ENCODE measurements at regions not wholly inside any gene's neighbourhood (a gene's known extent, or its start where the extent isn't known, plus 50 kb on each side); places are given as distances from the start of the nearest gene placed in this dataset.

DNA sequence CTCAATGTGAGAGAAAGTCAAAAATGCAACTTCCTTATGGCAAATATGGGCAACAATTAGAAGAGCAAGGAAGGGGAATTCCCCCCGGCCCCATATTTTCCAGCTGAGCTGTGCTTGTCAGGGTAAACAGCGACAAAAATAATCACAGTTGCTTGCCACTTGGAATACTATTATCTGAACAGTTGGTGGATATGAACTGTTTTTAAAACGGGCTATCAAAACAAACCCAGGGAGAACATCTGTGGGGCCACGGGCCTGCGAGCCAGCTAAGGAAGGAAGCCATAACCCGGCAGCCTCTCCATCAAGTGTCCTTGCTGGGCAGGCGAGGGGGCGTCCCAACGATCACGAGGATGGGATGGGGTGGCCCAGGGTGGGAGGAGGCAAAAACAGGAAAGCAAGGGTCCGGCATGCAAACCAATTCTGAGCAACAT, 228.4 kb downstream of the ARHGAP12 start:
- Histone ChIP-seq H3K4me1 (replicated peaks) (no peaks in the 10 kb centered on the region), H3K27ac (peak overlapping the region; percentile 10 to 43), H3K9me3 (no peaks in the 10 kb centered on the region), H3K27me3 (replicated peaks; ENCODE audit: insufficient read depth) (no peaks in the 10 kb centered on the region), H3K4me3 (no peak overlapping the region), H3K36me3 (no peaks in the 10 kb centered on the region)
- 58% methylated on average over 11 of the region's 11 CpGs for WGBS
- TF ChIP-seq, protein P1, sequence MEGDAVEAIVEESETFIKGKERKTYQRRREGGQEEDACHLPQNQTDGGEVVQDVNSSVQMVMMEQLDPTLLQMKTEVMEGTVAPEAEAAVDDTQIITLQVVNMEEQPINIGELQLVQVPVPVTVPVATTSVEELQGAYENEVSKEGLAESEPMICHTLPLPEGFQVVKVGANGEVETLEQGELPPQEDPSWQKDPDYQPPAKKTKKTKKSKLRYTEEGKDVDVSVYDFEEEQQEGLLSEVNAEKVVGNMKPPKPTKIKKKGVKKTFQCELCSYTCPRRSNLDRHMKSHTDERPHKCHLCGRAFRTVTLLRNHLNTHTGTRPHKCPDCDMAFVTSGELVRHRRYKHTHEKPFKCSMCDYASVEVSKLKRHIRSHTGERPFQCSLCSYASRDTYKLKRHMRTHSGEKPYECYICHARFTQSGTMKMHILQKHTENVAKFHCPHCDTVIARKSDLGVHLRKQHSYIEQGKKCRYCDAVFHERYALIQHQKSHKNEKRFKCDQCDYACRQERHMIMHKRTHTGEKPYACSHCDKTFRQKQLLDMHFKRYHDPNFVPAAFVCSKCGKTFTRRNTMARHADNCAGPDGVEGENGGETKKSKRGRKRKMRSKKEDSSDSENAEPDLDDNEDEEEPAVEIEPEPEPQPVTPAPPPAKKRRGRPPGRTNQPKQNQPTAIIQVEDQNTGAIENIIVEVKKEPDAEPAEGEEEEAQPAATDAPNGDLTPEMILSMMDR (IDR thresholded peaks at IDR 0.05): no peak
- TF ChIP-seq POLR2A (IDR thresholded peaks at IDR 0.05): no peak
- no peak for TF ChIP-seq POLR2AphosphoS5 (IDR thresholded peaks at IDR 0.05)
- intact Hi-C loops (cut with DNase I): no loop called here
- DNase-seq (ENCODE audit: low spot score): no peak

DNA sequence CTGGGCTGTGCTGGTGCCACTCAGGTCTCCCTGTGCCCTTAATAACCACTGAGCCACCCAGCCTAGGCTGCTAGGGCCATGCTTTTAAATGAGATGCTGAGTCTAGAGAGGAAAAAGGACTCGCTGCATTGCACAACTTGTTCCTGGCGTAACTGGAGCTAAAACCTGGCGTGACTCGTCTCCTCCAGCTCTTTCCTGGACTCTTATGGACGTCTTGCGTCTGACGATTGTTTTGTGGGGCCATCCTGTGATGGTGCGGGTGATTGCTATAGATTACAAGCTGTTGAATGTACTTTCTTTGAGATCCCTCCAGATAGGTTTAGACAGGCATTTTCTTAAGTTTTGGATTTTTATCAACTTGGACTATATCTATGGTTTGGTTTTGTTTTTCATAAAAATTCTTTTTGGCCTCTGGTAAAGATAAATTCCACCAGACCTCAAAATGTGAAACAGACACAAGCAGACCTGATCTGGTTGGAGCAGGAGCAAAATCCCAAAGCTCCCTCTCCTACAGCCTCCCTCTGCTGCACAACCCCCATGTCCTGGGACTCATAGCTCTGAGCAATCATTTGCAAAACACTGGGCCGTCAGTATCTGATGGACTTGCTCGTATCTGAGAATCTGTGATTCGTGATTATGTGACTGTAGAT, 230.3 kb downstream of the ARHGAP12 start:
- 55% methylated on average over 11 of the region's 11 CpGs for WGBS
- intact Hi-C loops (cut with DNase I): no loop called here

DNA sequence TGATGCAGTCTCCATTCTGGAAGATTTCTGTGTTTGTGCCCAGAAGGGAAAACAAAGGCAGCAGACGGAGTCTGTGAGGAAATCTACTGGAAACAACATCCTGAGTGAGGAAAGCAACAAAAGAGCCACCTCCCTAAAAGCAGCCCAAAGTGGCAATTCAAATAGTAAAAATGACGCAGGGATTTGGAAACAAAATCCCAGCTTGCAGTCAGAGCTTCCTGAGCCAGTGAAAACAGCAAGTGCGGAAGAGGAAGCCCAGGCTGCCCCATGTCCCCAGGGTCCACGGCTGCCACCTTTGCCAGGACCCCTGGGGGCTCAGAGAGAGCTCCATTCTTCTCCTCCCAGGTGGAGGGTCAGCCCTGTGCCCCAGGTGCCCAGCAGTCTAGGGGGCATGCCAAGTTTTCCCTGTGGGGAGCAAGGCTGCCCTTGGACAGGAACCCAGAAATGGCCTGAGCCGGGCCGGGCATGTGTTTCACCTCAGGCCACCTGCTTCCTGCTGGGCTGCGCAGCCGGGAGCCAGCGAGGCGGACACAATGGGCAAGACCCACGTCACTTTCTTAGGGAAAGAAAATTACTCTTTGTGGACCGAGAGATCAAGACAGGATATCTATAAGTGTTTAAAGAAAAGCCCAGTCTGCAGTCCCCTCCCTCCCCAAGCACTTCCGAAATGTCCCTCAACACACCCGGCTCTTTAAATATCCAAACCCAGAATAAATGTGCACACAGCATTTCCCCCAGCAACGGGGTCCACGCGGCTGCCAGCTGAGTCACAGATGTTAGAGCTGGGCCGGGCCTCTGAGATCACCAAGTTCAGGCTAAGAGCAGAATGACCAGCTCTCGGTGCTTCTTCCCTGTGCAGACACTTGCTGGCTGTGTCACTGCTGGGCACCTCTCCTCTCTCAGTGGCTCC, 231.1 kb downstream of the ARHGAP12 start:
- H3K36me3 ChIP-seq: no peaks in the 10 kb centered on the region
- no peaks in the 10 kb centered on the region for H3K9me3 ChIP-seq
- TF ChIP-seq POLR2AphosphoS5 (IDR thresholded peaks at IDR 0.05) (peak; percentile 7), POLR2A (IDR thresholded peaks at IDR 0.05) (no peak)
- peak; percentile 10 for DNase-seq (ENCODE audit: low spot score)
- H3K4me3 ChIP-seq: no peak overlapping the region
- intact Hi-C loops (cut with DNase I): no loop called here
- no peaks in the 10 kb centered on the region for H3K4me1 ChIP-seq (replicated peaks)
- peak overlapping the region; percentile 40 to 80 for H3K27ac ChIP-seq
- 37% methylated on average over 19 of the region's 19 CpGs for WGBS
- no peaks in the 10 kb centered on the region for H3K27me3 ChIP-seq (replicated peaks; ENCODE audit: insufficient read depth)

More for the DNA sequence above, 230.3 kb downstream of the ARHGAP12 start:
- no peaks in the 10 kb centered on the region for H3K4me1 ChIP-seq (replicated peaks)
- DNase-seq (ENCODE audit: low spot score): no peak
- H3K4me3 ChIP-seq: no peak overlapping the region
- TF ChIP-seq POLR2AphosphoS5 (IDR thresholded peaks at IDR 0.05) (no peak), POLR2A (IDR thresholded peaks at IDR 0.05) (no peak)
- TF ChIP-seq, protein P1 (IDR thresholded peaks at IDR 0.05): no peak
- H3K27me3 ChIP-seq (replicated peaks; ENCODE audit: insufficient read depth): no peaks in the 10 kb centered on the region
- H3K36me3 ChIP-seq: no peaks in the 10 kb centered on the region
- H3K9me3 ChIP-seq: no peaks in the 10 kb centered on the region
- peak overlapping the region; percentile 40 to 80 for H3K27ac ChIP-seq

DNA sequence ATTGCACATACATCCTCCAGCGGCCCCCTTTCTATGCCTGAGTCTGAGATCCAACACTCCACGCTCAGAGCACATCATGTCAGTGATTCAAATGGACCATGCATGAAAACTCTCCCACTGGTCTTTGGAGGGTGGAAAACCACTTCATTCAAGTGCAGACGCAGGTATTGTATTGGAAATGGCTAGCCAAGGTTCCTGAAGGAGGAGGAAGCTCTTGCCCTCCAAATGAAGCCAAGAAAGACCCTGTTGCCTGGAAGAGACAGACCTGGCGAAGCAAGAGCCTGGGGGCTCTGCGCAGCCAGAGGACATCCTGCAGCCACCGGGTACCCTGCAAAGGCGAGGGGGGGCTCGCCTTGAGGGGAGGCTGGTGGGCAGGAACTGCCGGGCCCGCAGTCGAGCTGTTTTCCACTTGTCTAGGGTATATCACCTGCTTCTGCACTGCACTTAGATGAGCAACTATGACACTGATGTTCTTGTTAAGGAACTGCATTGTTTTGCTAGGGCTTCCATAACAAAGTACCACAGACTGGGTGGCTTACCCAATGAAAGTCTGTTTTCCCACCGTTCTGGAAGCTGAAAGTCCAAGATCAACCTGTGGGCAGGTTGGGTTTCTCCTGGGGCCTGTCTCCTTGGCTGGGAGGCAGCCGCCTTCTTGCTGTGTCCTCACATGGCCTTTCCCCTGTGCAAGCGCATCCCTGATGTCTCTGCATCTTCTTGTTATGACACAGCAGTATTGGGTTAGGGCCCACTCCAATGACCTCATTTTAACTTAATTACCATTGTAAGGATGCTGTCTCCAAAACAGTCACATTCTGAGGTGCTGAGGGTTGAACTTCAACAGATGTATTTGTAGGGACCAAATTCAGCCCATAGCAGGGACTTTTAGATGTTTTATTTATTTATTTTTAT, 233.4 kb downstream of the ARHGAP12 start:
- Histone ChIP-seq H3K36me3 (no peaks in the 10 kb centered on the region), H3K27ac (no peak overlapping the region), H3K27me3 (replicated peaks; ENCODE audit: insufficient read depth) (no peaks in the 10 kb centered on the region), H3K4me1 (replicated peaks) (no peaks in the 10 kb centered on the region), H3K9me3 (no peaks in the 10 kb centered on the region), H3K4me3 (no peak overlapping the region)
- intact Hi-C loops (cut with DNase I): no loop called here
- no peak for TF ChIP-seq POLR2A (IDR thresholded peaks at IDR 0.05)
- TF ChIP-seq, protein P1 (IDR thresholded peaks at IDR 0.05): no peak
- no peak for TF ChIP-seq POLR2AphosphoS5 (IDR thresholded peaks at IDR 0.05)
- DNase-seq (ENCODE audit: low spot score): no peak
- 96% methylated on average over 14 of the region's 14 CpGs for WGBS
